NCI-H82 treated with DMSO at 0.1 percent for 48 hours (cell line): ENCODE measurements at regions not wholly inside any gene's neighbourhood (a gene's known extent, or its start where the extent isn't known, plus 50 kb on each side); places are given as distances from the start of the nearest gene placed in this dataset.
"Not testable (repeated sequence)": the region's sequence is repeated elsewhere in the genome, so short reads cannot be mapped to it uniquely, and the experiment has no call there.

Source experiments
- DNase-seq: peaks from one replicate; lab custom pipeline; 2025; ENCODE audit not compliant: unreplicated experiment; lab: John Stamatoyannopoulos, UW

DNA sequence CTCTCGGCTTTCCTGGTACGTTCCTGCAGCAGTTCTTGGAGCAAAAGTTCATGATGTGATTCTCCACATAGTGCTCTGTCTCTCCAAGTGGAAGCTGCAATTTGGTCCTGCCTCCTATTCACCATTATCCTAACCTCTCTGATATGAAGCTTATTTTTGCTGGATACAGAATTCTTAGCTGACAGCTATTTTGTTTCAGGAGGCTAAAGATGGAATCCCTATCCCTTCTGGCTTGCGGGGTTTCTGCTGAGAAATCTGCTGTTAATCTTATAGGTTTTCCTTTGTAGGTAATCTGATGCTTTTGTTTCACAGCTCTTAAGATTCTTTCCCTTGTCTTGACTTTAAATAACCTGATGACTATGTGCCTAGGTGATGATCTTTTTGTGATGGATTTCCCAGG lies 181.6 kb upstream of the VLDLR start:
- no peak for DNase-seq

DNA sequence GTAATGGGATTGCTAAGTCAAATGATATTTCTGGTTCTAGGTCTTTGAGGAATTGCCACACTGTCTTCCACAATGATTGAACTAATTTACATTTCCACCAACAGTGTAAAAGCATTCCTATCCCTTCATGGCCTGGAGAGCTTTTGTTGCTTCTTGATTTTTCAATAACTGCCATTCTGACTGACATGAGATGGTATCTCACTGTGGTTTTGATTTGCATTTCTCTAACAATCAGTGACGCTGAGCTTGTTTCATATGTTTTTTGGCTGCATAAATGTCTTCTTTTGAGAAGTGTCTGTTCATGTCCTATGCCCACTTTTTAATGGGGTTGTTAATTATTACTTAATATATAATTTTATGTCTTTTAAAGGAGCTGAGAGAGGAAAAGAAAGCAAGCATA lies 177.7 kb upstream of the VLDLR start:
- not testable (repeated sequence) for DNase-seq

DNA sequence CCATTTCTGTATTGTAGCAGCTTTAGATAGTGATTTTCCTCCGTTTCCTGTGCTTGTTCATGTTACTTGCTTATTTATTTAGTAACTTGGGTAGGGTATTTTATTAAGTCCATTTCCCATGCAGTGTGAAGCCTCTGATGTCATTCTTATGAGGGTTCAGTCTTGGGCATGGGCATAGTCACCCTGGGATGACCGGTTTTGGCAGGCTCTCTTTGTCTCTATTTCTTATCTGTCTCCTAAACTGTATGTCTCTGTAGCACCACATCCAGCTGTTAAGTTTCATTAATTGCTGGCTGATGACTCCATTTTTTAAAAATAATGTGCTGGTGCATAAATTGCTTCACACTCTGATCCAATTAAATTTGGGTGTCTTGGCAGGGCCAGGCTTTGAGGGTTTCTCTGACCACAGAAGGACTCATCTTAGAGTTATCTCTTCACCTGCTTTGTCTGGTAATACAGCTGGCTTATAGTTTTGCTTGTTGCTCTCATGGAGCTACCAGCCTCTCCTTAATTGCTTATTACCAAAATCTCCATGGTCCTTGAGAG lies 173.3 kb upstream of the VLDLR start:
- no peak for DNase-seq

DNA sequence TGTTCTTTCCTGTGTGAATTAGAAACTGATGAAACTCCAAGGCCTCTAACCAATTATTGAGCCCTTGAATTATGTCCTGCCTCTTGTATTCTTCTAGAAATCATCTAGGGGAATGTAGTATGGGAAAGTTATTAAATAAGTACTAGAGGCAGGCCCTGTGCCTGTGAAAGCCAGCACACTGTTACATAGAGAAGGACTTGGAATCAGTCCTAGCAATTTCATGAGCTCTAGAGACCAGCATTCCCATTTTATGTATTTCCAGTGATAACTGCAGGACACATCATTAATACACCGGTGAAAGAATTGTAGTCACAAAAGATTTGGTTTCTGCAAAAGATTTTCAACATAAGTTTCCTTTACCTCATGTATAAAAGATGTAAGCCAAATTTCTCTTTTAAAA lies 168.5 kb upstream of the VLDLR start:
- DNase-seq, result no peak

DNA sequence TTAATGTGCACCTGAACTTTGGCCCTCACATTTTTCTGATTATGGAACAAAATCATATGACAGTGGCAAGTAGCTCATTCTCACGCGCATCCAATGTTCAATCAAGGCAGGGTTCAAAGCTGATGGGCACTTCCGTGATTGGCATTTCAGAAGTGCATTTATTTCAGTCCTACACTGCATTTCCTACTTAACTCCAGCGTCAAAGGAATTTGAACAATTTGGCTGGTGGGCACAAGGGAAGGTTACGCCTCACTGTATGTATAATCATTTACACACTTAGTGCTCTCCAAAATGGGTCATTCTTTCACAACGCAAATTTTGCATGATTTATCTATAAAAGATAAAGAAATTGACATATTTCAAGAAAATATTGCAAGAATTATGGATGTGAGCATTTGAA lies 167.9 kb upstream of the VLDLR start:
- no peak for DNase-seq

DNA sequence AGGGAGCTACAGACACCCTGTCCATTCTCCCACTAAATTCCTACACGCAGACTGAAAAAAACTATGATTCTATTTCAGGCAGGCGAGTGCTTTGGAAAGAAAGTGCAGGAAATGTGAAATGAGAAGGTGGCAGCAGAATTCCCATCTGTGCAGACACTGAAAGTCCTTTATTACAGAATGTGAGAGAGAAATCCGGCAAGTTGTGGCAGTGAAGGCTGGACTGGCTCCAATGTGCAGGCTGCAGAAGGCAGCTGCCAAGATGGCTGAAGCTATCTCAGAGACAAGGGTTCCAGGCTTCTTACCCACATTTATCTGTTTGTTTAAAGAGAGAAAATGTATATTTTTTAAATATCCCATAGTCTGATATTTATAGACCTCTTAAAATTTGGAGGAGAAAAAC lies 161.8 kb upstream of the VLDLR start:
- DNase-seq, result no peak

- DNase-seq, result no peak
Observed at GRCh38 chr9:2461892-2462291, 159.7 kb upstream of the VLDLR start.

GRCh38 chr9:2464624-2465023 lies 157.0 kb upstream of the VLDLR start:
- DNase-seq, result no peak

DNA sequence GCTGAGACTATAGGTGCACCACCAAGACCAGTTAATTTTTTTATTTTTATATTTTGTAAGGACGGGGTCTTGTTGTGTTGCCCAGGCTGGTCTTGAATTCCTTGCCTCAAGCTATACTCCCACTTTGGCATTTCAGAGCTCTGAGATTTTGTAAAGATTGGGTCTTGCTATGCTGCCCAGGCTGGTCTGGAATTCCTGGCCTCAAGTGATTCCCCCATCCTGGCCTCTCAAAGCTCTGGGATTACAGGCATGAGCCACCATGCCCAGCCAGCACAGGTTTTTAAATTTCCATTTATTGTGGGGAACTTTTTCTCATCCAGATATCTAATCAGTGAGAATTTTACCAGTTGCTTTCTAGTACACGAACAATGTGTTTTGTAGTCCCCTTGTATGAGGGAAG lies 156.1 kb upstream of the VLDLR start:
- DNase-seq, result no peak

GRCh38 chr9:2465921-2466460 lies 155.6 kb upstream of the VLDLR start:
- DNase-seq, result no peak

DNA sequence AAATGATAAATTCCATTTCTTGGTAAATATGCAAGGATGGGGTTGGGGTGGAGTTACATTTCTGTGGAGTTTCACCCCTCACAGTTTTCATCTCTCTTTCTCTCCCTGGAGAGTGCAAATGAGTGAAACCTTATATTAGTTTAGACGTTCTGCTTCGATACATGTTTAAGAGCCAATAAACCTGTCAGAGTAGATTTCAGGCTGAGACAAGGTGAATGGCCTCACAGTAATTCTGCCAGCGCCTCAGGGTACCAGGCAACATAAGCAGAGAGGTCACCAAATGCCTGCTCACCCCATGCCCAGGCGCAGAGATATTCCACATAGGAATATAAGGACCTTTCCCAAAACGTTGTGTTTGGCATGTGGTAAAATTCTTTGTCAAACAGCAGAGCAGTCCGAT lies 154.9 kb upstream of the VLDLR start:
- DNase-seq, result no peak

GRCh38 chr9:2469681-2470221 lies 151.8 kb upstream of the VLDLR start:
- DNase-seq, result no peak

GRCh38 chr9:2473681-2474080 lies 147.9 kb upstream of the VLDLR start:
- DNase-seq, result no peak

DNA sequence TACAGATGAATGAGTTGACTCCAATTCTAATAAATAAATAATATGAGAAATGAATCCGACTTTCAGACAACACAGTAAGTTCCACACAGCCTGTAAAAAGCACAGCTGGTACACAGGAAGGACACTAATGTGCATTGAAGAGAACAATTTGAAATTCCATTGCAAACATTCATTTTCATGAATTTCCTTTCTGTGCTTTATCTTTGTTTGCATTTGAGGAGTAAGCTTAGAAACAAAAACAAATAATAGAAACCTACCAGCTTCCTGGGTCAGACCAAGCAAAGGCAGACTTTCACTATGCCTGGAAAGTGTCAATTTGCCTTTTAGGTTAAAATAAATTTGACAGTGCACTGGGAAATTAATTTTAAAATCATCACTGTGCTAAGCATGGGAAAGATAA lies 143.8 kb upstream of the VLDLR start:
- DNase-seq, result no peak

- no peak for DNase-seq
Observed at GRCh38 chr9:2478421-2478820, 143.2 kb upstream of the VLDLR start.

DNA sequence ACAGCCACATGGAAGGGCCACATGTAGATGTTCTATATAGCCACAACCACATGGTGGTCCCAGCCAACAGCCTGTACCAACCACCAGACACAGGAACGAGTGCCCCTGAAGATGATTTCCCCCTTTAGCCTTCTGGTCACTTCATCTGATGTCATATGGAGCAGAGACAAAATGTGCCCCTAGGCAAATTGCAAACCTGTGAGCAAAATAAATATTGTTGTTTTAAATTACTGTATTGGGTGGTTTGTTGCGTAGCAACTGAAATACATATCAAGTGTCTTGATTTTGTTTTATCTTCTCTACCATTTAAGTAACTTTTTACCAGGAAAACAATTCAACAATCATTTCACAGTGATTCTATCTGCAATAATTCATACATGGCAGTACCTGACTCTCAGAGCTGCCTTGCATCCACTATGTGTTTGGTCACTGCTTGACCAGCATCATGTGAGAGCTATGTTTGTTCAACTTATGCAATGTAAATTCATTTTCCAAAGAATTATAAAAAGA lies 142.5 kb upstream of the VLDLR start:
- no peak for DNase-seq

DNA sequence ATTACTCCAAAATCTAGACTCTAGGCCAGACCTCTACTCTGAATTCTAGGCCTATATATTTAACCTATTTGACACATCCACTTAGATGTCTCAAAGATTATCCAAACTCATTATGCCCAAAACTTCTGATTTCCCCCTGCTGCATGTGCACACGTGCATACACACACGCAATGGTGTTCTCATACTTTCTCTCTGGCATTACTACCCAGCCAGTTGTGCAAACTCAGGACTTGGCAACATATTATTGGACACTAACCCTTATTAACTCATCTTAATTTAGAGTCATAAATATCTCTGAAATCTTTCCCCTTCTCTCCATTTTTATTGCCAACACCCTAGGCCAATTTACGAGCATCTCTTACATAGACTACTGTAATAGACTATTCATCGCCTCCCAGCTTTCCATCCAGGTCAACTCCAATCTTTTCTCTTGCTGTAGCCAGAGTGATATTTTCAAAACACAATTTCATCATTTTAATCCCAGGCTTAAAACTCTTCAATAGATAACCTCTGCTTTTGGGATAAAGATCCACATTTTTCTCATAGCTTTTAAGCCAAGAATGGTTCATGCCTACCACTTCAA lies 141.2 kb upstream of the VLDLR start:
- DNase-seq, result no peak

- no peak for DNase-seq
Observed at GRCh38 chr9:2481216-2481615, 140.4 kb upstream of the VLDLR start.

- no peak for DNase-seq
Observed at GRCh38 chr9:2486988-2487387, 134.6 kb upstream of the VLDLR start.

GRCh38 chr9:2489838-2490314 lies 131.7 kb upstream of the VLDLR start:
- DNase-seq, result no peak

DNA sequence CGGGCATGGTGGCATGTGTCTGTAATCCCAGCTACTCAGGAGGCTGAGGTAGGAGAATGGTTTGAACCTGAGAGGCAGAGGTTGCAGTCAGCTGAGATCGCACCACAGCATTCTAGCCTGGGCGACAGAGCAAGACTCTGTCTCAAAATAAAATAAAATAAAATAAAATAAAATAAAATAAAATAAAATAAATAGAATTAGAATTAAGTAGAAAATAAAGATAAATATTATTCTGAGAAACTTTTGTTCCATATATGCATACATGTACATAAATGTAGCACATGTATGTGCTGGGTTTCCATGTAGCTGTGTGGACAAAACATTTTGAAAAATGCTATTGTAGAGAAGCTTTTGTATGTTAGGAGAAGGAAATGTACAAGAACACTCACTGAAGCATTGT lies 129.4 kb upstream of the VLDLR start:
- no peak for DNase-seq

- DNase-seq, result no peak
Observed at GRCh38 chr9:2493109-2493508, 128.5 kb upstream of the VLDLR start.

DNA sequence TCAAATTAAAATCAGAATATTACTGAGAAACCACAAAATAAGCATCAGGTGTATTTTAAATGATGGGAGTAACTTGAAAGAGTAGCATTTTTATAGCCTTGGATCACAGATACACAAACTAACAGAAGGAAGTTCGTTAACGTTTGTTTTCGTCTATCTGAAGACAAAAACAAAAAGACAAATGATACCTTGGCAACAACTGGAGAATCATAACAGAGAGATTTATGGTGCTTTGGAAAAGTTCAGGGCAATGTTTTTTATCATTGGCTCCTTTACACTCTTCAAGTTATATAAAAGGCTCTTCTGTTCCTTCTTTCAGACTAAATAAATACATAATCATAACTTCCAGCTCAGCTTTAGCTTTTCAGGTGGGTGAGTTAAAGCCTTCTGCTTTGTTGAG lies 128.1 kb upstream of the VLDLR start:
- DNase-seq, result no peak
